ENCODE measurements at regions not wholly inside any gene's neighbourhood (a gene's known extent, or its start where the extent isn't known, plus 50 kb on each side); places are given as distances from the start of the nearest gene placed in this dataset.

DNA sequence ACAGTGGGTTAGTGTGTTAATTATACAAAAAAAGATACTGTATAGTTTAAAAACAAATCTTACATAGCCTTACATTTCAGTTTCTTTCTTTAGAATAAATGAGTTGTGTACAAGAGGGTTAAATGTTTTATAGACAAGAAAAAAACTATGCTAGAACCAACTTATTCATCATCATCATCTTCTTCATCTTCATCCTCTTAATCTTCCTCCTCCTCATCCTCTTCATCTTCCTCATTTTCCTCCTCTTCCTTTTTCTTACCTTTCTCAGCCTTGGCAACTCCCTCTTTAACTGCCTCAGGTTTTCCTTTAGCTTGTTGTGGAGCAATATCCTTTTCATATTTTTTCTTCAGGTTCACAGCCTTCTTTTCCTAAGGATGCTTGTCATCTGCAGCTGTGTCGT lies 53.7 kb downstream of the RPS12 start:
- Histone ChIP-seq H3K79me2 (no peaks in the 10 kb centered on the region), H3K27me3 (ENCODE audit: control insufficient read depth, insufficient read depth, low read length) (no peaks in the 10 kb centered on the region), H3K36me3 (ENCODE audit: control insufficient read depth, insufficient read depth, low read length) (no peaks in the 10 kb centered on the region), H3K4me3 (ENCODE audit: low read depth, low read length) (no peak overlapping the region), H2AFZ (no peak overlapping the region), H3K27ac (no peak overlapping the region), H3K4me1 (peaks cover 16% of the 10 kb centered on the region), H3K9me3 (ENCODE audit: control insufficient read depth, low read length) (no peaks in the 10 kb centered on the region), H3K9ac (no peak overlapping the region), H3K4me2 (ENCODE audit: low read length) (no peak overlapping the region)
- TF ChIP-seq, protein P1, sequence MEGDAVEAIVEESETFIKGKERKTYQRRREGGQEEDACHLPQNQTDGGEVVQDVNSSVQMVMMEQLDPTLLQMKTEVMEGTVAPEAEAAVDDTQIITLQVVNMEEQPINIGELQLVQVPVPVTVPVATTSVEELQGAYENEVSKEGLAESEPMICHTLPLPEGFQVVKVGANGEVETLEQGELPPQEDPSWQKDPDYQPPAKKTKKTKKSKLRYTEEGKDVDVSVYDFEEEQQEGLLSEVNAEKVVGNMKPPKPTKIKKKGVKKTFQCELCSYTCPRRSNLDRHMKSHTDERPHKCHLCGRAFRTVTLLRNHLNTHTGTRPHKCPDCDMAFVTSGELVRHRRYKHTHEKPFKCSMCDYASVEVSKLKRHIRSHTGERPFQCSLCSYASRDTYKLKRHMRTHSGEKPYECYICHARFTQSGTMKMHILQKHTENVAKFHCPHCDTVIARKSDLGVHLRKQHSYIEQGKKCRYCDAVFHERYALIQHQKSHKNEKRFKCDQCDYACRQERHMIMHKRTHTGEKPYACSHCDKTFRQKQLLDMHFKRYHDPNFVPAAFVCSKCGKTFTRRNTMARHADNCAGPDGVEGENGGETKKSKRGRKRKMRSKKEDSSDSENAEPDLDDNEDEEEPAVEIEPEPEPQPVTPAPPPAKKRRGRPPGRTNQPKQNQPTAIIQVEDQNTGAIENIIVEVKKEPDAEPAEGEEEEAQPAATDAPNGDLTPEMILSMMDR (IDR thresholded peaks at IDR 0.05) = no peak

DNA sequence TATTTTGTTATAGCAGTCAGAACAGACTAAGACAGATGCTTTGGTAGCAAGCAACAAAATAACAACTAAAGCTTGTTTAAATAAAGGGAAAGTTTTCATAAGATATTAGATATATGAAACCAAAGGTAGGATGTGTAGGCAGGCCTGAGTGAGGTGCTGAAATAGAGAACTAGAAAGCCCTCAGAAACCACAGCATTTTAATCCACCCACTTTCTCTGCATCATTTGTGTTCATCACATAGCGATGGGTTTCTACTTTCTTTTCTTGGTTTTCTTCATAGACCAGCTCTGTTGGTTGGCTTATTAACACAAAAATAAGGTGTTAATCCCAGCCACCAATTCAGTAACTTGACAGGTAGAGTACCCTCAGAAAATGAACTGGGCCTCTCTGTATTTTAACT lies 58.6 kb downstream of the RPS12 start:
- H3K9me3 ChIP-seq (ENCODE audit: control insufficient read depth, low read length) = no peaks in the 10 kb centered on the region
- H3K4me1 ChIP-seq = no peaks in the 10 kb centered on the region
- H3K27me3 ChIP-seq (ENCODE audit: control insufficient read depth, insufficient read depth, low read length) = no peaks in the 10 kb centered on the region
- H3K9ac ChIP-seq = no peak overlapping the region
- H3K4me3 ChIP-seq (ENCODE audit: low read depth, low read length) = no peak overlapping the region
- no peaks in the 10 kb centered on the region for H3K79me2 ChIP-seq
- TF ChIP-seq, protein P1 (IDR thresholded peaks at IDR 0.05) = no peak
- H2AFZ ChIP-seq = no peak overlapping the region
- H3K4me2 ChIP-seq (ENCODE audit: low read length) = no peak overlapping the region
- no peak overlapping the region for H3K27ac ChIP-seq
- H3K36me3 ChIP-seq (ENCODE audit: control insufficient read depth, insufficient read depth, low read length) = no peaks in the 10 kb centered on the region

DNA sequence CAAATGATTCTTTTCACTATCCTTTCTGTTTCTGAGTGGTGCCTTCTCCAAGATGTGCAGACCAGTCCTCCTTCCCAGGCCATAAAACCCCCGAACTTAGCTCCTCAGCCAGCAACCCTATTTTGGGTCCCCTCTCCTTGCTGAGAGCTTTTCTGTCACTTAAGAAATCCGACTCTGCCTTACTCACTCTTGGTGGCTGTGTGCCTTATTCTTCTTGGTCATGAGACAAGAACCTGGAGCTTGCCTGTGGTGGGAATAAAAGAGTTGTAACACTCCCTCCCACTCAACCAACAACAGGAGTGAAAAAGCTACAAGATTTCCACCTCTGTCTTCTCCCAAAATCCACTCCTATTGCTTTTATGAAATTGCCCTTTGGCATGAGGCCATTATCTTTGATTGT lies 62.6 kb downstream of the RPS12 start:
- no peak overlapping the region for H3K27ac ChIP-seq

GRCh38 chr6:132887204-132887603 lies 72.8 kb downstream of the RPS12 start:
- TF ChIP-seq, protein P1 (IDR thresholded peaks at IDR 0.05) = no peak
- no peak overlapping the region for H3K4me3 ChIP-seq (ENCODE audit: low read depth, low read length)
- no peaks in the 10 kb centered on the region for H3K36me3 ChIP-seq (ENCODE audit: control insufficient read depth, insufficient read depth, low read length)
- H3K9ac ChIP-seq = no peak overlapping the region
- H3K9me3 ChIP-seq (ENCODE audit: control insufficient read depth, low read length) = no peaks in the 10 kb centered on the region
- H3K79me2 ChIP-seq = no peaks in the 10 kb centered on the region
- H2AFZ ChIP-seq = no peak overlapping the region
- no peak overlapping the region for H3K27ac ChIP-seq
- no peaks in the 10 kb centered on the region for H3K4me1 ChIP-seq
- H3K27me3 ChIP-seq (ENCODE audit: control insufficient read depth, insufficient read depth, low read length) = no peaks in the 10 kb centered on the region
- H3K4me2 ChIP-seq (ENCODE audit: low read length) = no peak overlapping the region

More for the DNA sequence above, 62.6 kb downstream of the RPS12 start:
- H3K9ac ChIP-seq = no peak overlapping the region
- H3K36me3 ChIP-seq (ENCODE audit: control insufficient read depth, insufficient read depth, low read length) = no peaks in the 10 kb centered on the region
- TF ChIP-seq, protein P1 (IDR thresholded peaks at IDR 0.05) = no peak
- H3K9me3 ChIP-seq (ENCODE audit: control insufficient read depth, low read length) = no peaks in the 10 kb centered on the region
- H3K79me2 ChIP-seq = no peaks in the 10 kb centered on the region
- no peak overlapping the region for H2AFZ ChIP-seq
- H3K4me3 ChIP-seq (ENCODE audit: low read depth, low read length) = no peak overlapping the region
- no peaks in the 10 kb centered on the region for H3K4me1 ChIP-seq
- H3K4me2 ChIP-seq (ENCODE audit: low read length) = no peak overlapping the region
- no peaks in the 10 kb centered on the region for H3K27me3 ChIP-seq (ENCODE audit: control insufficient read depth, insufficient read depth, low read length)

DNA sequence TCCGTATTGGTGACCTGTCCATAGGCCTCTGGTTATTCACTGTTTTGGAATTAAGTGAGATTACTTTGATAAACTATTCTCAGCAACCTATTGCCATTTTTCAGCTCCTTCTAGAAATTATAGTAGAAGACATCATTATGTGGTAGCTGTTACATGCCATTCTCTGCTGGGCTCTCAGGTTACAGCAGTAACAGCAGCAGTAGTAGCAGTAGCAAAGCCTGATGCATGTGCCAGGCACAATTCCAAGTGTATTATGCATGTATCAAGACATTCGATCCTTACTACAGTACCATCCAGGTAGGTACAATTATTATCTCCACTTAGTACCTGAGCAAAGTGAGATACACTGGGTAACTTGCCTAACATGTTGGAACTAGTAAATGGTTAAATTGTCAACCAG lies 74.3 kb downstream of the RPS12 start:
- Histone ChIP-seq H3K9me3 (ENCODE audit: control insufficient read depth, low read length) (no peaks in the 10 kb centered on the region), H3K4me2 (ENCODE audit: low read length) (no peak overlapping the region), H3K27me3 (ENCODE audit: control insufficient read depth, insufficient read depth, low read length) (no peaks in the 10 kb centered on the region), H3K79me2 (no peaks in the 10 kb centered on the region), H3K4me3 (ENCODE audit: low read depth, low read length) (no peak overlapping the region), H2AFZ (no peak overlapping the region), H3K9ac (no peak overlapping the region), H3K27ac (no peak overlapping the region), H3K4me1 (no peaks in the 10 kb centered on the region), H3K36me3 (ENCODE audit: control insufficient read depth, insufficient read depth, low read length) (no peaks in the 10 kb centered on the region)
- TF ChIP-seq, protein P1 (IDR thresholded peaks at IDR 0.05) = no peak

All from parathyroid adenoma (tissue), 2 donors.